ENCODE measurements at regions not wholly inside any gene's neighbourhood (a gene's known extent, or its start where the extent isn't known, plus 50 kb on each side); places are given as distances from the start of the nearest gene placed in this dataset.
"Not testable (repeated sequence)": the region's sequence is repeated elsewhere in the genome, so short reads cannot be mapped to it uniquely, and the experiment has no call there.

DNA sequence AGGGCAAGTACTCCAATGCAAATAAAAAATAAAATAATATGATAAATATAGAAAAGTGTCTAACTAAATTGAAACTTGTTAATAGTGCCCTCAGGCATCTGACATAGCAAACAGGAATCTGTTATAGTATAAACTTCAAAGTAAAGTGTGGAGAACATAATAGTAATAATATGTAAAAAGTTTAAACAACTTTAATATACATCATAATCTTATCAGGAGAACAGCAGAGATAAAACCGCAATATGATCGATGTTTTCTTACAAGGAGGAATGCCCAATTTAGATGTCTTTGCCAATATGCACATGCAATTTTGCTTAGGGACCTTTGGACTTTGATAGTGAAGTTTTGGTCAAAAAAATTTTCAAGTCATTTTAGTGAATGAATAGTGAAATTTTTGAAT lies 514.8 kb upstream of the IMPG1 start:
- intact Hi-C loops (cut with DNase I): no loop called here
- Histone ChIP-seq H3K27me3 (no peaks in the 10 kb centered on the region), H3K4me3 (no peak overlapping the region), H3K27ac (no peak overlapping the region), H3K4me1 (no peaks in the 10 kb centered on the region), H3K9me3 (peaks cover 0 to 8% of the 10 kb centered on the region in 2 donors), H3K36me3 (no peaks in the 10 kb centered on the region)
- TF ChIP-seq, protein P1, sequence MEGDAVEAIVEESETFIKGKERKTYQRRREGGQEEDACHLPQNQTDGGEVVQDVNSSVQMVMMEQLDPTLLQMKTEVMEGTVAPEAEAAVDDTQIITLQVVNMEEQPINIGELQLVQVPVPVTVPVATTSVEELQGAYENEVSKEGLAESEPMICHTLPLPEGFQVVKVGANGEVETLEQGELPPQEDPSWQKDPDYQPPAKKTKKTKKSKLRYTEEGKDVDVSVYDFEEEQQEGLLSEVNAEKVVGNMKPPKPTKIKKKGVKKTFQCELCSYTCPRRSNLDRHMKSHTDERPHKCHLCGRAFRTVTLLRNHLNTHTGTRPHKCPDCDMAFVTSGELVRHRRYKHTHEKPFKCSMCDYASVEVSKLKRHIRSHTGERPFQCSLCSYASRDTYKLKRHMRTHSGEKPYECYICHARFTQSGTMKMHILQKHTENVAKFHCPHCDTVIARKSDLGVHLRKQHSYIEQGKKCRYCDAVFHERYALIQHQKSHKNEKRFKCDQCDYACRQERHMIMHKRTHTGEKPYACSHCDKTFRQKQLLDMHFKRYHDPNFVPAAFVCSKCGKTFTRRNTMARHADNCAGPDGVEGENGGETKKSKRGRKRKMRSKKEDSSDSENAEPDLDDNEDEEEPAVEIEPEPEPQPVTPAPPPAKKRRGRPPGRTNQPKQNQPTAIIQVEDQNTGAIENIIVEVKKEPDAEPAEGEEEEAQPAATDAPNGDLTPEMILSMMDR (IDR thresholded peaks at IDR 0.05): no peak
- no peak for DNase-seq (ENCODE audit: low spot score in 2 of 2)

DNA sequence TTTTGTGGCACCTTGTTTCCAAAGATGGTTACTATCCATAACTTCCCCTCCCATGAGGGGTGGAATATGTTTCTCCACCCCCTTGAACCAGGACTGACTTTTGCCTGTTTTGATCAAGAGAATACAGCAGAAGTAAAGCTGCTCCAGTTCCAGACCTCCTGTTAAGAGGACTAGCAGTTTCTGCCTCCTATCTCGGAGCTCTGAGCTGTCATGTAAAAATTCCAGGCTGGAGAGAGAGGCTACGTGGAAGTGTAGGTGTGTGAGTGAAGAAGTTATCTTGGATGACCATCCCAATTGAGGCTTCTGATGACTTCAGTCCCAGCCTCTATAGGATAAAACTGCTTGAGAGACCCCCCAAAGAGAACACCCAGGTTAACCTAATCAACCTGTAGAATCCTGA lies 511.7 kb upstream of the IMPG1 start:
- H3K27ac ChIP-seq: no peak overlapping the region
- no peak for DNase-seq (ENCODE audit: low spot score in 2 of 2)
- H3K4me3 ChIP-seq: no peak overlapping the region
- H3K36me3 ChIP-seq: no peaks in the 10 kb centered on the region
- TF ChIP-seq, protein P1 (IDR thresholded peaks at IDR 0.05): no peak
- no peaks in the 10 kb centered on the region for H3K4me1 ChIP-seq
- peaks cover 0 to under 1% of the 10 kb centered on the region in 2 donors for H3K9me3 ChIP-seq
- intact Hi-C loops (cut with DNase I): no loop called here
- no peaks in the 10 kb centered on the region for H3K27me3 ChIP-seq

DNA sequence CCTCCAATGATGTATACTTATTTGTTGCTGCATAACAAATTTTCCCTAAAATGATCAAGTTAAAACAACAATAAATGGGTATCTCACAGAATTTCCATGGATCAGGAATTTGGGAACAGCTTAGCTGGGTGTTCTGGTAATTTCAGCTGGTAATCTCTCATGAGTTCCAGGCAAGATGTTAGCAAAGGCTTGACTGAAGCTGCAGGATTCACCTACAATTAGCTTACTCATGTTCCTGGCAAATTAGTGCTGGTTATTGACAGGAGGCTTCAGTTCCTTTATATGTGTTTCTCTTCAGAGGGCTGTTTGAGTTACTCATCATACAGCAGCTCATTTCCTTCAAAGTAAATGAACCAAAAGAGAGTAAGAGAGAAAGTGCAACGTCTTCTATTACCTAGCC lies 506.3 kb upstream of the IMPG1 start:
- H3K27me3 ChIP-seq: no peaks in the 10 kb centered on the region
- H3K4me3 ChIP-seq: no peak overlapping the region
- no peak for DNase-seq (ENCODE audit: low spot score in 2 of 2)
- no peaks in the 10 kb centered on the region for H3K4me1 ChIP-seq
- H3K9me3 ChIP-seq: no peaks in the 10 kb centered on the region
- TF ChIP-seq, protein P1 (IDR thresholded peaks at IDR 0.05): no peak
- no peaks in the 10 kb centered on the region for H3K36me3 ChIP-seq
- H3K27ac ChIP-seq: no peak overlapping the region
- intact Hi-C loops (cut with DNase I): no loop called here

DNA sequence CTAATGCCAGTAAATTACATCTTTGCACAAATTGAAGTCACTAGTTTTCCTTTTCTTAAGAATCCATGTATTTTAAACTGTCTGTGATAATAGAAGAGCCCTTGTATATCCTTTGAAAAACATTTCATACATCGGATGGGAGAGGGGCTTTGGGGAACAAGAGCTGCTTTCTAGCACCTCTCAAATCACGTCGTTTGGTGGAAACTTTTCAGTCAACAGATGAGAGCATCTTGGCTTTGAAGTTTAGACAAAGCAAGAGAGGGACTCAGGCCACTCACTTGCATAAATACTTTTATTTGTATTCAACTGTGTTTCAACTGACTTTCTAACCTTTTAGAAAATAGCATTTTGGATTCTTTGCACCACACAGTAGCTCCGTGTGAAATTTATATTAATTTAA lies 502.3 kb upstream of the IMPG1 start:
- Histone ChIP-seq H3K9me3 (no peaks in the 10 kb centered on the region), H3K4me3 (no peak overlapping the region), H3K27ac (no peak overlapping the region), H3K4me1 (no peaks in the 10 kb centered on the region), H3K27me3 (no peaks in the 10 kb centered on the region), H3K36me3 (no peaks in the 10 kb centered on the region)
- TF ChIP-seq, protein P1 (IDR thresholded peaks at IDR 0.05): no peak
- intact Hi-C loops (cut with DNase I): no loop called here
- no peak for DNase-seq (ENCODE audit: low spot score in 2 of 2)

DNA sequence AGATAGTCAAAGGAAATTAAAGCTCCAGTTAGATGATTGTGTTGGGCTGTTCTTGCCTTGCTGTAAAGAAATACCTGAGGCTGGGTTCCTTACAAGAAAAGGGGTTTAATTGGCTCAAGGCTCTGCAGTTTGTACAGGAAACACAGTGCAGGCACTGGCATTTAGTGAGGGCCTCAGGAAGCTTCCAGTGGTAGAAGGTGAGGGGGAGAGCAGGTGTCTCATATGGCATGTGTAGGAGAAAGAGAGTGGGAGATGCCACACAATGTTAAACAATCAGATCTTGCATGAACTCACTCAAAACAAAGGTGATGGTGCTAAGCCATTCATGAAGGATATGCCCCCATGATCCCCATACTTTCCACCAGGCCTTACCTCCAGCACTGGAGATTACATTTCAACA lies 493.5 kb upstream of the IMPG1 start:
- TF ChIP-seq, protein P1 (IDR thresholded peaks at IDR 0.05): no peak
- intact Hi-C loops (cut with DNase I): no loop called here
- Histone ChIP-seq H3K4me3 (no peak overlapping the region), H3K4me1 (no peaks in the 10 kb centered on the region), H3K9me3 (peaks cover 0 to 6% of the 10 kb centered on the region in 2 donors), H3K27me3 (no peaks in the 10 kb centered on the region), H3K27ac (no peak overlapping the region), H3K36me3 (no peaks in the 10 kb centered on the region)
- DNase-seq (ENCODE audit: low spot score in 2 of 2): no peak

DNA sequence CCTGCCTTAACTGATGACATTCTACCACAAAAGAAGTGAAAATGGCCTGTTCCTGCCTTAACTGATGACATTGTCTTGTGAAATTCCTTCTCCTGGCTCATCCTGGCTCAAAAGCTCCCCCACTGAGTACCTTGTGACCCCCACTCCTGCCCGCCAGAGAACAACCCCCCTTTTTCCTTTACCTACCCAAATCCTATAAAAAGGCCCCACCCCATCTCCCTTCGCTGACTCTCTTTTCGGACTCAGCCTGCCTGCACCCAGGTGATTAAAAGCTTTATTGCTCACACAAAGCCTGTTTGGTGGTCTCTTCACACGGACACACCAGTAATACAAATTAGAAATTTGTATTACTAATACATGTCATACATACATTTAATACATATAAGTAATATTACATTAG lies 489.9 kb upstream of the IMPG1 start:
- H3K9me3 ChIP-seq; H3K27ac ChIP-seq; H3K27me3 ChIP-seq; DNase-seq (ENCODE audit: low spot score in 2 of 2); H3K4me1 ChIP-seq; intact Hi-C loops (cut with DNase I); H3K36me3 ChIP-seq; H3K4me3 ChIP-seq: not testable (repeated sequence)

DNA sequence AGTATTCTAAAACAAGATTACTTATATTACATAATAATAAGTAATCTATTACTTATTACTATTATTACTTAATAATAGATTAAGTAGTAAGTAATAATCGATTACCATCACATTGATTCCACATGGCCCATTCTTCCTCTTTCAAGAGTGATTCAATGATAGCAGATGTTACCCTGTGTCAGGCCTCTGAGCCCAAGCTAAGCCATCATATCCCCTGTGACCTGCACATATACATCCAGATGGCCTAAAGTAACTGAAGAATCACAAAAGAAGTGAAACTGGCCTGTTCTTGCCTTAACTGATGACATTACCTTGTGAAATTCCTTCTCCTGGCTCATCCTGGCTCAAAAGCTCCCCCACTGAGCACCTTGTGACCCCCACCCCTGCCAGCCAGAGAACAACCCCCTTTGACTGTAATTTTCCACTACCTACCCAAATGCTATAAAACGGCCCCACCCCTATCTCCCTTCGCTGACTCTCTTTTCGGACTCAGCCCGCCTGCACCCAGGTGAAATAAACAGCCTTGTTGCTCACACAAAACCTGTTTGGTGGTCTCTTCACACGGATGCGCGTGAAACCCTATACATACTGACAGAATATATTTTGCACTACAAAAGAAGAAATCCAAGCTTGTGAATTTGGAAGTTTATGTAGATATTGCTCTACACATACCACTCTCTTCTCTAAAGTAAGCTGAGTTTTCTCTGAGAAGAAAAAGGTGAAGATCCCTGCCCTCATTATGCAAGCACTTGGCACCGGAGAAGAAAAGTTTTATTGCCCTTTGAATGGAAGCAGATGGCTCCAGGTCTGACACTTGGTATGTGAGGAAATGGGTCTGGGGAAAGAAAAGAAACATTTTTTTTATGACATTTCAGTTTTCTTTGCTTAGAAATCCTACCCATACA lies 488.6 kb upstream of the IMPG1 start:
- H3K27ac ChIP-seq; H3K4me1 ChIP-seq; intact Hi-C loops (cut with DNase I); H3K4me3 ChIP-seq; H3K9me3 ChIP-seq; H3K36me3 ChIP-seq; H3K27me3 ChIP-seq; DNase-seq (ENCODE audit: low spot score in 2 of 2): not testable (repeated sequence)
